Heart left ventricle (tissue), 16 donors: ENCODE measurements at regions not wholly inside any gene's neighbourhood (a gene's known extent, or its start where the extent isn't known, plus 50 kb on each side); places are given as distances from the start of the nearest gene placed in this dataset.

Experiments
- ATAC-seq, 4 donors: fragments of 200-7000 bp; cut with Tn5 transposase; one replicate each; pipeline ENCODE4 v1.9.1; 2020 to 2022; ENCODE audit warnings: moderate library complexity in 4 of 4, mild to moderate bottlenecking in 3 of 4, moderate number of reproducible peaks in 1 of 4
- DNase-seq, 5 donors: peaks; one replicate each; pipeline ENCODE4 v3.0.0-alpha.2; 2020
- H3K27ac ChIP-seq, 12 donors: fragments of 200-600 bp; sonication (generic) in 4 of 12; one replicate each; pipeline versions ENCODE4 v1.5.0 to v1.8.0; 2016 to 2022; ENCODE audit warnings: mild to moderate bottlenecking in 2 of 12
- H3K27me3 ChIP-seq, 9 donors: fragments of 200-600 bp; sonication (generic) in 2 of 9; one replicate each; pipeline versions ENCODE4 v1.5.1 to v1.8.0; 2016 to 2022; ENCODE audit warnings: mild to moderate bottlenecking in 3 of 9
- H3K36me3 ChIP-seq, 9 donors: fragments of 200-600 bp; sonication (generic) in 2 of 9; one replicate each; pipeline versions ENCODE4 v1.5.0 to v1.8.0; 2018 to 2022; ENCODE audit warnings: mild to moderate bottlenecking in 2 of 9
- H3K4me1 ChIP-seq, 12 donors: fragments of 200-600 bp; sonication (generic) in 4 of 12; one replicate each; pipeline versions ENCODE4 v1.5.0 to v1.8.0; 2016 to 2022; ENCODE audit warnings: mild to moderate bottlenecking in 3 of 12
- H3K4me3 ChIP-seq, 12 donors: fragments of 200-600 bp; sonication (generic) in 4 of 12; one replicate each; pipeline versions ENCODE4 v1.5.0 to v1.8.0; 2017 to 2022; ENCODE audit warnings: mild to moderate bottlenecking in 9 of 12, moderate library complexity in 4 of 12
- H3K9me3 ChIP-seq, 12 donors: fragments of 200-600 bp; sonication (generic) in 4 of 12; one replicate each; pipeline versions ENCODE4 v1.5.0 to v1.8.0; 2016 to 2022; ENCODE audit warnings: mild to moderate bottlenecking in 1 of 12
- CTCF ChIP-seq, 12 donors: fragments of 200-600 bp; sonication (generic) in 4 of 12; IDR thresholded peaks; one replicate each; pipeline versions ENCODE4 v1.5.0 to v1.8.0; 2018 to 2022; ENCODE audit warnings: antibody characterized with exemption in 12 of 12, mild to moderate bottlenecking in 5 of 12
- POLR2A ChIP-seq, 2 donors: fragments of 450-650 bp; IDR thresholded peaks; one replicate each; pipeline ENCODE4 v1.6.1; 2017; ENCODE audit warnings: antibody characterized with exemption in 2 of 2, mild to moderate bottlenecking in 2 of 2, moderate library complexity in 2 of 2
- WGBS, 4 donors: extraction: QIAGEN DNeasy Blood & Tissue Kit in 2 of 4; methylation state at CpG; one replicate each; pipeline versions ENCODE4 v1.1.5 to v1.1.7; 2013 to 2018; 5-methylcytosine and 5-hydroxymethylcytosine counted together
- intact Hi-C, 10 donors: fragments of 100-400 bp; cut with DNase I; formaldehyde crosslinking; loops; one replicate each; pipeline versions ENCODE4 v1.11.1 to v1.14.2; 2022
- donor health status: ischemic (EF 13 %, LVEDD 7.1; RV severe dilation, severe dysfunction).
- donor health status: healthy with polysubstance abuse.
- donor health status: DM: no; HTN: yes; CAD: no.
- donor health status: DM: no; HTN: no; CAD: no.
- donor health status: ischemic (EF 25% LVEDD 6.9; RV normal size, moderate dysfunction).
- donor health status: ischemic (EF 25% LVEDD 5.7; RV mildly dilated, moderate dysfunction).
- donor health status: healthy.
- donor health status: DM: yes; HTN: yes; CAD: no.
- donor health status: ischemic (EF 35%, LVEDD 5.7; RV mildly dilated, moderate dysfunction).
- donor health status: nonischemic (EF 11% LVEDD 7.7; RV severe dilation, severe dysfunction).
- donor health status: DM: yes; HTN: yes; CAD: no.
- donor health status: PGD.
- donor health status: ischemic (EF 29% LVEDD 5.4; RV normal size, mild dysfunction).
- donor health status: nonischemic (EF 23%, LVEDD 6.1; RV moderate dilation, normal function).

GRCh38 chr19:5269926-5270325, 70.7 kb downstream of the PTPRS start:
- Histone ChIP-seq H3K36me3 (peaks cover 0 to 39% (median 18%) of the 10 kb centered on the region in 9 donors), H3K27me3 (no peaks in the 10 kb centered on the region), H3K4me3 (no peak overlapping the region), H3K9me3 (no peaks in the 10 kb centered on the region), H3K27ac (no peak overlapping the region), H3K4me1 (no peaks in the 10 kb centered on the region)
- intact Hi-C loops: no loop called here
- DNase-seq: no peak
- no peak for TF ChIP-seq POLR2A (IDR thresholded peaks at IDR 0.05)
- no peak for TF ChIP-seq CTCF (IDR thresholded peaks at IDR 0.05)
- ATAC-seq: no peak
- 75 to 84% (median 82%) methylated on average over 9 of the region's 9 CpGs for WGBS, 4 donors

GRCh38 chr19:5269279-5269678, 71.3 kb downstream of the PTPRS start:
- 92 to 95% (median 94%) methylated on average over 17 of the region's 17 CpGs for WGBS, 4 donors
- DNase-seq (no peak), ATAC-seq (no peak)
- Histone ChIP-seq H3K9me3 (no peaks in the 10 kb centered on the region), H3K27ac (no peak overlapping the region), H3K36me3 (peaks cover 0 to 45% (median 24%) of the 10 kb centered on the region in 9 donors), H3K4me3 (no peak overlapping the region), H3K4me1 (no peaks in the 10 kb centered on the region), H3K27me3 (no peaks in the 10 kb centered on the region)
- no peak for TF ChIP-seq POLR2A (IDR thresholded peaks at IDR 0.05)
- no peak for TF ChIP-seq CTCF (IDR thresholded peaks at IDR 0.05)
- intact Hi-C loops: no loop called here

- 77 to 86% (median 80%) methylated on average over 12 to 13 of the region's 13 CpGs for WGBS, 4 donors
- ATAC-seq (peak in 1 of 4 donors; percentile 26), DNase-seq (peak in 1 of 5 donors; percentile 16)
- no peaks in the 10 kb centered on the region for H3K4me1 ChIP-seq
- H3K36me3 ChIP-seq: peaks cover 0 to 47% (median 25%) of the 10 kb centered on the region in 9 donors
- intact Hi-C loops: no loop called here
- H3K4me3 ChIP-seq: no peak overlapping the region
- H3K9me3 ChIP-seq: no peaks in the 10 kb centered on the region
- TF ChIP-seq CTCF (IDR thresholded peaks at IDR 0.05) (no peak), POLR2A (IDR thresholded peaks at IDR 0.05) (no peak)
- H3K27ac ChIP-seq: no peak overlapping the region
- H3K27me3 ChIP-seq: no peaks in the 10 kb centered on the region
Observed at GRCh38 chr19:5268801-5269200, 71.8 kb downstream of the PTPRS start.

- H3K4me3 ChIP-seq: no peak overlapping the region
- H3K27ac ChIP-seq: no peak overlapping the region
- no peaks in the 10 kb centered on the region for H3K9me3 ChIP-seq
- H3K27me3 ChIP-seq: no peaks in the 10 kb centered on the region
- H3K4me1 ChIP-seq: no peaks in the 10 kb centered on the region
- DNase-seq (no peak), ATAC-seq (no peak)
- WGBS, 4 donors: 78 to 86% (median 84%) methylated on average over 7 to 9 of the region's 9 CpGs
- H3K36me3 ChIP-seq: peaks cover 0 to 37% (median 25%) of the 10 kb centered on the region in 9 donors
- intact Hi-C loops: no loop called here
- no peak for TF ChIP-seq CTCF (IDR thresholded peaks at IDR 0.05)
- no peak for TF ChIP-seq POLR2A (IDR thresholded peaks at IDR 0.05)
Observed at GRCh38 chr19:5265260-5265659, 75.4 kb downstream of the PTPRS start.
